HUES64 (cell line): ENCODE measurements at regions not wholly inside any gene's neighbourhood (a gene's known extent, or its start where the extent isn't known, plus 50 kb on each side); places are given as distances from the start of the nearest gene placed in this dataset.

Source experiments
- H3K27ac ChIP-seq: 2 replicates; pipeline ENCODE4 v1.7.0; 2013; ENCODE audit warnings: low read depth, low read length, inconsistent platforms
- H3K27me3 ChIP-seq: 2 replicates; pipeline ENCODE4 v1.6.1; 2013; ENCODE audit warnings: mild to moderate bottlenecking, low read length; ENCODE audit not compliant: insufficient read depth
- H3K36me3 ChIP-seq: 2 replicates; pipeline ENCODE4 v1.6.1; 2013; ENCODE audit warnings: mild to moderate bottlenecking, low read length; ENCODE audit not compliant: insufficient read depth
- H3K4me1 ChIP-seq: 2 replicates; pipeline ENCODE4 v1.6.1; 2013; ENCODE audit warnings: mild to moderate bottlenecking, low read length, moderate library complexity; ENCODE audit not compliant: insufficient read depth
- H3K4me3 ChIP-seq: 2 replicates; pipeline ENCODE4 v1.5.1; 2013; ENCODE audit warnings: mild to moderate bottlenecking, low read length, moderate library complexity
- H3K9ac ChIP-seq: 2 replicates; pipeline ENCODE4 v1.6.1; 2013; ENCODE audit warnings: mild to moderate bottlenecking, low read depth, low read length
- H3K9me3 ChIP-seq: 2 replicates; pipeline ENCODE4 v1.6.1; 2013; ENCODE audit warnings: low read depth, low read length; ENCODE audit not compliant: insufficient read depth
- WGBS: fragments of 150-250, 120-280 bp; methylation state at CpG from one replicate; pipeline ENCODE4 v1.1.7; 2013; ENCODE audit warnings: missing lambda C conversion rate; 5-methylcytosine and 5-hydroxymethylcytosine counted together

- no peak overlapping the region for H3K4me3 ChIP-seq
- no peak overlapping the region for H3K27ac ChIP-seq
- peaks cover 18% of the 10 kb centered on the region for H3K9me3 ChIP-seq
- no peaks in the 10 kb centered on the region for H3K4me1 ChIP-seq
- no peak overlapping the region for H3K9ac ChIP-seq
- no peaks in the 10 kb centered on the region for H3K36me3 ChIP-seq
- WGBS = 86% methylated on average over 20 of the region's 20 CpGs
- H3K27me3 ChIP-seq = no peaks in the 10 kb centered on the region
These were observed 663.7 kb upstream of the B3GAT1 start for GRCh38 chr11:135075740-135076139.

- Histone ChIP-seq H3K27me3 (no peaks in the 10 kb centered on the region), H3K4me3 (no peak overlapping the region), H3K9ac (no peak overlapping the region), H3K4me1 (peaks cover 2% of the 10 kb centered on the region; the same call in 1 of the 2 replicates), H3K9me3 (peaks cover 18% of the 10 kb centered on the region), H3K27ac (no peak overlapping the region), H3K36me3 (no peaks in the 10 kb centered on the region)
- 85% methylated on average over 5 of the region's 5 CpGs for WGBS
These were observed 662.5 kb upstream of the B3GAT1 start for GRCh38 chr11:135074397-135074998.

DNA sequence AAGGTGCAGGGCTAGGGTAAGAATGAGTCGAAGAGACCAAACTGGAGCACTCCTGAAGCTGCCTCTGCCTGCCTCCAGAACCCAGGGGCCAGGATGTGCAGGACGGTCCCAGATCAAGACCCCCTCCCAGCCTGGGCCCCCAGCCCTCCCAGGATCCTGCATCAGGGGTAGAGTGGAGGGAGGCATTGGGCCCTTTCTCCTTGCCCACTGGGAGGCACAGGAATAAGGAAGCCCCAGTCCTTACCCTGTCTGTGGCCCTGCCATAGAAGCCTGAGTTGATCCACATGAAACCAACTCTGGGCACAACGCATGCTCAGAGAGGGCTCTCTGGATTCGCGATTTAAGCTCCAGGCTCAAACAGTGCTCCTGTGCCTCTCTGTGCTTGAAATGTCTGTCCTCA is 661.8 kb upstream of the B3GAT1 start:
- H3K27ac ChIP-seq = no peak overlapping the region
- 95% methylated on average over 4 of the region's 5 CpGs for WGBS
- no peak overlapping the region for H3K9ac ChIP-seq

DNA sequence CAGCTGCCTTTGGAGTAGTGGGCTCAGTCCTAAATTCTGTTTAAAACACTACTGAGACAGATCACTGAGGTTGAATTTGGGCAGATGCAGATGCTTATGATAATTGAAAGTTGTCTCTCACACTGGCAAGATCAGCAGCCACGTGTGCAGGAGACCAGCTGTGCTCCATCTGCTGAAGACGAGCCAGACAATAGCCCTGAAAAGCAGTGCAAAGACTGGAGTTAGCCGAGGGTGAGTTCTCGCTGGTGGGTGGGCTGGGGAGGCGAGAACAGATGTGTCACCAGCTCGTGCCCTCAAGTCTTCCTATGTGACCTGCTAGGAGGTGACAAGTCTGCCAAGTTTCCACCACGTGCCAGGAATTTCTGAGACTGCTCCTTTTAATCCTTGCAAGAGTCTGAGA is 661.3 kb upstream of the B3GAT1 start:
- no peaks in the 10 kb centered on the region for H3K27me3 ChIP-seq
- H3K9ac ChIP-seq = no peak overlapping the region
- no peak overlapping the region for H3K4me3 ChIP-seq
- peaks cover 18% of the 10 kb centered on the region for H3K9me3 ChIP-seq
- H3K36me3 ChIP-seq = no peaks in the 10 kb centered on the region
- H3K4me1 ChIP-seq = peaks cover 5% of the 10 kb centered on the region; the same call in 1 of the 2 replicates
- 78% methylated on average over 7 of the region's 7 CpGs for WGBS
- H3K27ac ChIP-seq = no peak overlapping the region

More for the DNA sequence above, 661.8 kb upstream of the B3GAT1 start:
- Histone ChIP-seq H3K9me3 (peaks cover 18% of the 10 kb centered on the region), H3K4me1 (peaks cover 5% of the 10 kb centered on the region; the same call in 1 of the 2 replicates), H3K27me3 (no peaks in the 10 kb centered on the region), H3K36me3 (no peaks in the 10 kb centered on the region), H3K4me3 (no peak overlapping the region)

DNA sequence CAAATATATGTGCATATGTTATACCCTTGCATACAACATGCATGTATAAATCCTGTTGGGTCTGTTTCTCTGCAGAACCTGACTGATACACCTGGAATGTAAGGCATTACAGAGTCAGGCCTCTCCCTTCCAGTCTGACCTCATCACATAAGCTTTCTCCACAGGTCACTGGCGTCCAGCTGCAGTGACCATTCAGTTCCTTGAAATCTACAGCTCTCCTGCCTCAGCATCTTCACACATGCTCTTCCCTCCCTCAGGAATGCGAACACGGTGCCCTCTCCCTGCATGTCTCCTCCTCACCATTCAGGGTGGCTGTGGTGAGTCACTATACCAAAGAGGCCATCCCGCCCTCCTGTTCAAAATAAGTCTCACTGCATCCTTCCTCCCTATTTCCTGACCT is 657.8 kb upstream of the B3GAT1 start:
- Histone ChIP-seq H3K27ac (no peak overlapping the region), H3K9me3 (peaks cover 9% of the 10 kb centered on the region), H3K4me1 (peaks cover 5% of the 10 kb centered on the region; the same call in 1 of the 2 replicates), H3K36me3 (no peaks in the 10 kb centered on the region), H3K27me3 (no peaks in the 10 kb centered on the region), H3K9ac (no peak overlapping the region), H3K4me3 (no peak overlapping the region)
- WGBS = 58% methylated on average over 4 of the region's 4 CpGs

DNA sequence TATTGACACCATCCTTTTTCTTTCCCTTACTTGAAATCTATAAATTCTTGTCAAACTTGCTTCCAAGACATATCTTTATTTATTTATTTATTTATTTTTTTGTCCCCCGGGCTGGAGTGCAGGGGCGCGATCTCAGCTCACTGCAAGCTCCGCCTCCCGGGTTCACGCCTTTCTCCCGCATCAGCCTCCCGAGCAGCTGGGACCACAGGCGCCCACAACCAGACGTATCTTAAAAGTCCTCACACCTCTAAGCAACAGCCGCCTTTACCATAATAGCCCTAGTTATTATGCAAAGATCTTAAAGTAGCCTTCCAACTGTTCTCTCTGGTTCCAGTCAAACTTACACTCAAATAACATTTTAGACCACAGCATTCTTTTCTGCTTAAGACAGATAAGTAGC is 657.0 kb upstream of the B3GAT1 start:
- no peak overlapping the region for H3K9ac ChIP-seq
- H3K4me3 ChIP-seq = no peak overlapping the region
- H3K36me3 ChIP-seq = no peaks in the 10 kb centered on the region
- H3K27me3 ChIP-seq = no peaks in the 10 kb centered on the region
- peaks cover 3% of the 10 kb centered on the region for H3K9me3 ChIP-seq
- WGBS = 79% methylated on average over 11 of the region's 11 CpGs
- H3K4me1 ChIP-seq = peaks cover 5% of the 10 kb centered on the region; the same call in 1 of the 2 replicates
- no peak overlapping the region for H3K27ac ChIP-seq

DNA sequence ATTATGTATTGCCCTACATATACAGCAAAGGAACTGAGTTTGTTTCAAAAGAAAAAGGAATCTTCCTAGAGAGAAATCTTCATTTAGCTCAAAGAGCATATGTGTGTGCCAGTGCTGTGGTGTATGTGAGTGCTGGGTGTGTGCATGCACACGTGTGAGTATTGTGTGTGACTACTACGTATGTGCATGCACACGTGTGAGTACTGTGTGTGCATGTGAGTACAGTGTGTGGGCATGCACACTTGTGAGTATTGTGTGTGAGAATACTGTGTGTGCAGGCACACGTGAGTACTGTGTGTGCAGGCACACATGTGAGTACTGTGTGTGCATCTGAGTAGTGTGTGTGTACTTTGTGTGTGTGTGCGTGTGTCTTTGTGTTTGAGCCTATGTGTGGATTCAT is 651.0 kb upstream of the B3GAT1 start:
- no peaks in the 10 kb centered on the region for H3K4me1 ChIP-seq
- H3K27me3 ChIP-seq = no peaks in the 10 kb centered on the region
- H3K4me3 ChIP-seq = no peak overlapping the region
- no peak overlapping the region for H3K27ac ChIP-seq
- no peak overlapping the region for H3K9ac ChIP-seq
- peaks cover 6% of the 10 kb centered on the region; the same call in 1 of the 2 replicates for H3K9me3 ChIP-seq
- no peaks in the 10 kb centered on the region for H3K36me3 ChIP-seq
- 91% methylated on average over 5 of the region's 5 CpGs for WGBS

DNA sequence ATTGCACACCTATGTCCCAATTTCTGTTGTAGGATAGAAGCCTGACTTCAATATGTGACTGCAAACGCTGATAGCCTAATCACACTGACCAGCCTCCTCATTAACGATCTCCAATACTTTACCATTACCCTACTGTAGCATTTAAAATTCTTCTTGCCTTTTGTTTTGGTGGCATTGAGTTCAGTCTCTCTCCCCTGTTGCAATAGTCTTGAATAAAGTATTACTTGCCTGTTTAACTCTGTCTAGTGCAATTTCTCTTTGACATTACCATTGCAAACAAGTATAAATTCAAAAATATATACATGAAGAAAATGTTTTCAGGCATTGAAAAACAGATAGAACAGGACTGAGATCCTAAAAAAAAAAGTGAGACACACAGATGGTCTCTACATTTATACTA is 649.1 kb upstream of the B3GAT1 start:
- Histone ChIP-seq H3K4me1 (no peaks in the 10 kb centered on the region), H3K36me3 (no peaks in the 10 kb centered on the region), H3K9me3 (peaks cover 6% of the 10 kb centered on the region; the same call in 1 of the 2 replicates), H3K27me3 (no peaks in the 10 kb centered on the region), H3K4me3 (no peak overlapping the region), H3K27ac (no peak overlapping the region), H3K9ac (no peak overlapping the region)
- WGBS = 95% methylated on average over 2 of the region's 2 CpGs

- Histone ChIP-seq H3K36me3 (no peaks in the 10 kb centered on the region), H3K9ac (no peak overlapping the region), H3K4me1 (peaks cover 5% of the 10 kb centered on the region), H3K4me3 (no peak overlapping the region), H3K27ac (no peak overlapping the region), H3K27me3 (no peaks in the 10 kb centered on the region), H3K9me3 (no peaks in the 10 kb centered on the region)
- 94% methylated on average over 11 of the region's 13 CpGs for WGBS
These were observed 634.9 kb upstream of the B3GAT1 start for GRCh38 chr11:135046986-135047385.

GRCh38 chr11:135046556-135046955 is 634.5 kb upstream of the B3GAT1 start:
- Histone ChIP-seq H3K4me3 (no peak overlapping the region), H3K9ac (no peak overlapping the region), H3K4me1 (peaks cover 5% of the 10 kb centered on the region), H3K9me3 (no peaks in the 10 kb centered on the region), H3K27me3 (no peaks in the 10 kb centered on the region), H3K27ac (no peak overlapping the region), H3K36me3 (no peaks in the 10 kb centered on the region)
- 88% methylated on average over 1 of the region's 8 CpGs for WGBS

DNA sequence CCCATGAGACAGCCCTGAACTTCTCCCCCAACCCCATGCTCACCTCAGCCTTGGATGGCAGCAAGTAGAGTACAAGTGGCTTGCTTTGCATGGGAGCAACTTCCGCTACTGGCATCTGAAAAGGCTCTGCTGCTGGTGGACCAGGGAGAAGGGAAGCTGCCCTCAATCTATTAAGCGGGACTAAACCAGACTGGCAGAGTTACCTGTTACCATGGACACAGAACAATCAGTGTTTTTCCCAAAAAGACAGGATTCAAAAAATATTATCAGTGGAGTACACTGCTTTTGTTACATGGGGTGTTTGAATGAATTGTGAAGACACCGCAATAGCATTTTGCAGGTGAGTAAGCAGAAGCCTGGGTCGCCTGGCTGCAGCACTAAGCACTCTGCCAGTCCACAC is 631.4 kb upstream of the B3GAT1 start:
- Histone ChIP-seq H3K27ac (no peak overlapping the region), H3K4me1 (peaks cover 5% of the 10 kb centered on the region), H3K36me3 (no peaks in the 10 kb centered on the region), H3K27me3 (no peaks in the 10 kb centered on the region), H3K4me3 (no peak overlapping the region), H3K9me3 (no peaks in the 10 kb centered on the region), H3K9ac (no peak overlapping the region)
- 92% methylated on average over 4 of the region's 4 CpGs for WGBS

DNA sequence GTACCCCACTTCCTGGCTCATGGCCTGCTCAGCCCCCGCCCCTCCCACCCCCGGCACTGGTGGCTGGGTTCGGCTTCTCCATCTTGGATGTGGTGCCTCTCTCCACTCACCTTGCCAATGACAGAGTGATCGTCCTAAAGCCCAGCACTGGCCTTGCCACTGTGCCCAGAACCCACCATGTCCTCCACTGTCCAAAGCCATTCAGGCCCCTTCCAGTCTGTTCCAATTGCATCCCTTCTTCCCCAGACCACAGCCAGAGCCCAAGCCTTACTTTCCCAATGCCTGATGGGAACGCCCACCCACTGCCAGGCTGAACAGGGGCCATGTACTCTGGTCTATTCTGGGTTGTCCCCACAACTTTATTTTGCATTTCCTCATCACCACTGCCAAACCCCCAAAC is 625.8 kb upstream of the B3GAT1 start:
- Histone ChIP-seq H3K9ac (no peak overlapping the region), H3K36me3 (no peaks in the 10 kb centered on the region)
- 89% methylated on average over 5 of the region's 5 CpGs for WGBS

More for the DNA sequence above, 625.8 kb upstream of the B3GAT1 start:
- no peaks in the 10 kb centered on the region for H3K27me3 ChIP-seq
- no peak overlapping the region for H3K4me3 ChIP-seq
- H3K9me3 ChIP-seq = no peaks in the 10 kb centered on the region
- no peak overlapping the region for H3K27ac ChIP-seq
- H3K4me1 ChIP-seq = peaks cover 10% of the 10 kb centered on the region; the same call in 1 of the 2 replicates
